ENCODE measurements at regions not wholly inside any gene's neighbourhood (a gene's known extent, or its start where the extent isn't known, plus 50 kb on each side); places are given as distances from the start of the nearest gene placed in this dataset.

GRCh38 chrX:142060191-142060590 lies 144.9 kb downstream of the MAGEC2 start:
- H3K27me3 ChIP-seq (ENCODE audit: control insufficient read depth, insufficient read depth, low read length), result no peaks in the 10 kb centered on the region
- H3K36me3 ChIP-seq (ENCODE audit: control insufficient read depth, insufficient read depth, low read length), result no peaks in the 10 kb centered on the region
- no peak for TF ChIP-seq TCF7L2 (IDR thresholded peaks at IDR 0.05; ENCODE audit: low read depth, low read length)
- TF ChIP-seq POLR2AphosphoS5 (IDR thresholded peaks at IDR 0.05; ENCODE audit: low read depth, low read length), result no peak
- TF ChIP-seq REST (IDR thresholded peaks at IDR 0.05; ENCODE audit: insufficient read depth in 1 of 2, low read depth in 2 of 2, low read length in 1 of 2), result no peak
- no peak for TF ChIP-seq SIN3A (IDR thresholded peaks at IDR 0.05; ENCODE audit: borderline replicate concordance, insufficient read depth, low read depth, low read length)
- TF ChIP-seq CTCF (IDR thresholded peaks at IDR 0.05), result no peak
- no peak overlapping the region for H3K4me3 ChIP-seq (ENCODE audit: low read depth in 2 of 2, low read length in 2 of 2)
- BruUV-seq (replicated peaks), result no TSS peak
- H3K27ac ChIP-seq (ENCODE audit: low read length), result no peak overlapping the region
- ATAC-seq, result no peak
- H3K4me1 ChIP-seq (ENCODE audit: control insufficient read depth, insufficient read depth, low read length), result no peaks in the 10 kb centered on the region
- ChIA-PET POLR2A (no interaction called here), CTCF (no interaction called here)
- H3K9me3 ChIP-seq (ENCODE audit: control insufficient read depth, insufficient read depth, low read depth, low read length), result no peaks in the 10 kb centered on the region
- in situ Hi-C loops (cut with HindIII; ENCODE audit: low pct_unique_long_range_greater_than_20kb, low sequenced_read_pairs) (no loop called here), intact Hi-C loops (cut with micrococcal nuclease; ENCODE audit: unreplicated experiment) (loop anchor here (10.0 kb wide), 1 partner anchor 55 kb away; no protein-coding TSS in a partner anchor)
- DNase-seq (ENCODE audit: low read depth, low spot score), result no peak

- CTCF ChIA-PET, result no interaction called here
- no peak overlapping the region for H3K4me3 ChIP-seq (ENCODE audit: low read depth in 2 of 2, low read length in 2 of 2)
- POLR2A ChIA-PET, result no interaction called here
- intact Hi-C loops (cut with micrococcal nuclease; ENCODE audit: unreplicated experiment), result no loop called here
- no peaks in the 10 kb centered on the region for H3K9me3 ChIP-seq (ENCODE audit: control insufficient read depth, insufficient read depth, low read depth, low read length)
- H3K27ac ChIP-seq (ENCODE audit: low read length), result no peak overlapping the region
- DNase-seq (ENCODE audit: low read depth, low spot score), result no peak
- no peak for ATAC-seq
- no peaks in the 10 kb centered on the region for H3K27me3 ChIP-seq (ENCODE audit: control insufficient read depth, insufficient read depth, low read length)
- H3K36me3 ChIP-seq (ENCODE audit: control insufficient read depth, insufficient read depth, low read length), result no peaks in the 10 kb centered on the region
- no peaks in the 10 kb centered on the region for H3K4me1 ChIP-seq (ENCODE audit: control insufficient read depth, insufficient read depth, low read length)
- no TSS peak for BruUV-seq (replicated peaks)
- in situ Hi-C loops (cut with HindIII; ENCODE audit: low pct_unique_long_range_greater_than_20kb, low sequenced_read_pairs), result no loop called here
- no peak for TF ChIP-seq REST (IDR thresholded peaks at IDR 0.05; ENCODE audit: insufficient read depth in 1 of 2, low read depth in 2 of 2, low read length in 1 of 2)
- TF ChIP-seq SIN3A (IDR thresholded peaks at IDR 0.05; ENCODE audit: borderline replicate concordance, insufficient read depth, low read depth, low read length), result no peak
- TF ChIP-seq POLR2AphosphoS5 (IDR thresholded peaks at IDR 0.05; ENCODE audit: low read depth, low read length), result no peak
- no peak for TF ChIP-seq CTCF (IDR thresholded peaks at IDR 0.05)
- TF ChIP-seq TCF7L2 (IDR thresholded peaks at IDR 0.05; ENCODE audit: low read depth, low read length), result no peak
These were observed 150.4 kb downstream of the MAGEC1 start for GRCh38 chrX:142054094-142054493.

Data from Panc1 (cell line).